ENCODE measurements at regions not wholly inside any gene's neighbourhood (a gene's known extent, or its start where the extent isn't known, plus 50 kb on each side); places are given as distances from the start of the nearest gene placed in this dataset.
A peak's percentile ranks its signal among the peaks of the same experiment; 100 is the strongest.

DNA sequence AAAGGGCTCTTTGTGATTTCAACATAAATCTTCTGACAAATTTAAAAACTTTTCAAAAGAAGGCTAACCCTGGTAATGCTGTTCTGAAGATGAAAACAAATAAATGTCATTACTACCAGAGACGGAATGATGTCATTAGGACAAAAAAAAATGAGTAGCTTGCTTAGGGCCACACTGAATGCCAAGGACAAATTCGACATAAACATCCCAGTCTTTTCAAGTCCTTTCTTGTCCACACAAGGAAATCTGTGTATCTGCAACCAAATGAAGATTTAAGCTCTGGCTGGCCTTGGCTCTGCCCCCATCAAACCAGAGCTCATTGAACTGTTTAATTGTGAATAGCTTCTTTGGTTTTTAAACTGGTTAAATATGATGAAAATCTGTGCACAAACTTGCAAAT is 592.7 kb downstream of the TLE1 start:
- Histone ChIP-seq H3K4me1 (ENCODE audit: control insufficient read depth, extremely low read depth, insufficient read depth, low read length) (no peaks in the 10 kb centered on the region), H3K36me3 (ENCODE audit: control insufficient read depth in 2 of 2, extremely low read depth in 1 of 2, insufficient read depth in 2 of 2, low read length in 2 of 2) (no peaks in the 10 kb centered on the region), H3K4me2 (ENCODE audit: control insufficient read depth, extremely low read depth, insufficient read depth, low read depth, low read length) (no peak overlapping the region), H3K9ac (ENCODE audit: control insufficient read depth, extremely low read depth, insufficient read depth, low read length) (no peak overlapping the region), H3K9me3 (ENCODE audit: control insufficient read depth, low read depth, low read length) (no peaks in the 10 kb centered on the region), H2AFZ (ENCODE audit: control insufficient read depth, low read length) (peak overlapping the region; percentile 33), H3K9me1 (ENCODE audit: control insufficient read depth, extremely low read depth, insufficient read depth, low read length) (no peaks in the 10 kb centered on the region), H3K27me3 (ENCODE audit: control insufficient read depth, extremely low read depth, insufficient read depth, low read length) (no peaks in the 10 kb centered on the region), H3K79me2 (ENCODE audit: control insufficient read depth, insufficient read depth, low read length) (no peaks in the 10 kb centered on the region), H4K20me1 (ENCODE audit: control insufficient read depth, extremely low read depth, insufficient read depth, low read length) (no peaks in the 10 kb centered on the region), H3K27ac (ENCODE audit: control insufficient read depth, insufficient read depth, low read length) (no peak overlapping the region), H3K4me3 (ENCODE audit: control insufficient read depth in 2 of 3, extremely low read depth in 1 of 3, insufficient read depth in 2 of 3, low read depth in 1 of 3, low read length in 3 of 3) (no peak overlapping the region)
- FAIRE-seq: peak; percentile 43
- dilution Hi-C loops (cut with MboI; ENCODE audit: extremely low pct_ligation_motif_present, low sequenced_read_pairs): no loop called here
- TF ChIP-seq, protein P1, sequence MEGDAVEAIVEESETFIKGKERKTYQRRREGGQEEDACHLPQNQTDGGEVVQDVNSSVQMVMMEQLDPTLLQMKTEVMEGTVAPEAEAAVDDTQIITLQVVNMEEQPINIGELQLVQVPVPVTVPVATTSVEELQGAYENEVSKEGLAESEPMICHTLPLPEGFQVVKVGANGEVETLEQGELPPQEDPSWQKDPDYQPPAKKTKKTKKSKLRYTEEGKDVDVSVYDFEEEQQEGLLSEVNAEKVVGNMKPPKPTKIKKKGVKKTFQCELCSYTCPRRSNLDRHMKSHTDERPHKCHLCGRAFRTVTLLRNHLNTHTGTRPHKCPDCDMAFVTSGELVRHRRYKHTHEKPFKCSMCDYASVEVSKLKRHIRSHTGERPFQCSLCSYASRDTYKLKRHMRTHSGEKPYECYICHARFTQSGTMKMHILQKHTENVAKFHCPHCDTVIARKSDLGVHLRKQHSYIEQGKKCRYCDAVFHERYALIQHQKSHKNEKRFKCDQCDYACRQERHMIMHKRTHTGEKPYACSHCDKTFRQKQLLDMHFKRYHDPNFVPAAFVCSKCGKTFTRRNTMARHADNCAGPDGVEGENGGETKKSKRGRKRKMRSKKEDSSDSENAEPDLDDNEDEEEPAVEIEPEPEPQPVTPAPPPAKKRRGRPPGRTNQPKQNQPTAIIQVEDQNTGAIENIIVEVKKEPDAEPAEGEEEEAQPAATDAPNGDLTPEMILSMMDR (optimal IDR thresholded peaks at IDR 0.05 in 1 of 3, IDR thresholded peaks at IDR 0.05 in 1 of 3, conservative IDR thresholded peaks at IDR 0.05 in 1 of 3; ENCODE audit: extremely low read depth in 1 of 3, insufficient read depth in 2 of 3, low read length in 3 of 3): no peak
- TF ChIP-seq EZH2 (IDR thresholded peaks at IDR 0.05; ENCODE audit: low read length): no peak
- no peak for DNase-seq (ENCODE audit: low read depth, low spot score)

DNA sequence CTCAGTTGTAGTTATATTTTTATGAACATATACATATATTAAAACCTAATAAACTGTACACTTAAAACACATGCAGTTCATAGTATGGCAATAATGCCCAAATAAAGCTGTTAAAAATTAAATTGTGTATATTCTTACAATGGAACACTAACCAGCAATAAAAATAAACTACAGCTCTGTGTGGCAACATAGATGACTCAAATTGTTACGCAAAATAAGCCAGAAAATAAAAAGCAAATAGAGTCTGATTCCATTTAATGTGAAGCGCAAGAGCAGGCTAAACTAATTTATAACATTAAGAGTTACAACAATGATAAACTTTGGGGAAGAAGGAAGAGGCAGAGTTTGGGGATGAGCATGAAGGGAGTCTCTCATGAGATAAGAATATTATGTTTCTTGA is 597.3 kb downstream of the TLE1 start:
- H3K79me2 ChIP-seq (ENCODE audit: control insufficient read depth, insufficient read depth, low read length): no peaks in the 10 kb centered on the region
- no peak overlapping the region for H3K27ac ChIP-seq (ENCODE audit: control insufficient read depth, insufficient read depth, low read length)
- dilution Hi-C loops (cut with MboI; ENCODE audit: extremely low pct_ligation_motif_present, low sequenced_read_pairs): no loop called here
- no peak overlapping the region for H3K9ac ChIP-seq (ENCODE audit: control insufficient read depth, extremely low read depth, insufficient read depth, low read length)
- H3K9me1 ChIP-seq (ENCODE audit: control insufficient read depth, extremely low read depth, insufficient read depth, low read length): no peaks in the 10 kb centered on the region
- no peaks in the 10 kb centered on the region for H3K4me1 ChIP-seq (ENCODE audit: control insufficient read depth, extremely low read depth, insufficient read depth, low read length)
- no peak overlapping the region for H3K4me2 ChIP-seq (ENCODE audit: control insufficient read depth, extremely low read depth, insufficient read depth, low read depth, low read length)
- H3K4me3 ChIP-seq (ENCODE audit: control insufficient read depth in 2 of 3, extremely low read depth in 1 of 3, insufficient read depth in 2 of 3, low read depth in 1 of 3, low read length in 3 of 3): no peak overlapping the region
- FAIRE-seq (no peak), DNase-seq (ENCODE audit: low read depth, low spot score) (no peak)
- no peaks in the 10 kb centered on the region for H3K9me3 ChIP-seq (ENCODE audit: control insufficient read depth, low read depth, low read length)
- TF ChIP-seq EZH2 (IDR thresholded peaks at IDR 0.05; ENCODE audit: low read length): no peak
- TF ChIP-seq, protein P1 (optimal IDR thresholded peaks at IDR 0.05 in 1 of 3, IDR thresholded peaks at IDR 0.05 in 1 of 3, conservative IDR thresholded peaks at IDR 0.05 in 1 of 3; ENCODE audit: extremely low read depth in 1 of 3, insufficient read depth in 2 of 3, low read length in 3 of 3): no peak
- no peaks in the 10 kb centered on the region for H3K27me3 ChIP-seq (ENCODE audit: control insufficient read depth, extremely low read depth, insufficient read depth, low read length)
- no peak overlapping the region for H2AFZ ChIP-seq (ENCODE audit: control insufficient read depth, low read length)
- H3K36me3 ChIP-seq (ENCODE audit: control insufficient read depth in 2 of 2, extremely low read depth in 1 of 2, insufficient read depth in 2 of 2, low read length in 2 of 2): no peaks in the 10 kb centered on the region
- H4K20me1 ChIP-seq (ENCODE audit: control insufficient read depth, extremely low read depth, insufficient read depth, low read length): no peaks in the 10 kb centered on the region
